H1 (cell line): ENCODE measurements at regions not wholly inside any gene's neighbourhood (a gene's known extent, or its start where the extent isn't known, plus 50 kb on each side); places are given as distances from the start of the nearest gene placed in this dataset.

Experiments
- CTCF ChIA-PET: fragments of 300-600 bp; sonication (Branson Sonifier 250); formaldehyde crosslinking; loops from one replicate; lab custom pipeline; 2021; ENCODE audit not compliant: partially characterized antibody; lab: Charles Lee
- POLR2A ChIA-PET: fragments of 300-600 bp; sonication (Branson Sonifier 250); formaldehyde crosslinking; loops from one replicate; lab custom pipeline; 2021; ENCODE audit warnings: inconsistent platforms; ENCODE audit not compliant: partially characterized antibody; lab: Charles Lee
- DNase-seq, 2 experiments: peaks; one replicate each; pipeline versions ENCODE4 v3.0.0 to v3.0.0-alpha.2; 2010 to 2022; ENCODE audit warnings: low spot score in 2 of 2, low read depth in 1 of 2, mixed read lengths in 1 of 2
- FAIRE-seq: peaks from 2 replicates; lab custom pipeline; 2011; peaks lifted over from hg19 to GRCh38; lab: Jason Lieb, UNC
- H2AFZ ChIP-seq: 2 replicates; pipeline ENCODE4 v1.8.1; 2012; ENCODE audit warnings: low read length, inconsistent platforms
- H2AK5ac ChIP-seq: 2 replicates; pipeline ENCODE4 v1.6.1; 2013; ENCODE audit warnings: low read depth, low read length
- H2BK120ac ChIP-seq: replicated peaks from 2 replicates; pipeline ENCODE3; 2013; ENCODE audit warnings: low read depth, low read length, inconsistent platforms
- H2BK12ac ChIP-seq: 2 replicates; pipeline ENCODE4 v1.6.1; 2013; ENCODE audit warnings: low read depth, low read length
- H2BK15ac ChIP-seq: 2 replicates; pipeline ENCODE4 v1.6.1; 2013; ENCODE audit warnings: low read length
- H2BK20ac ChIP-seq: 2 replicates; pipeline ENCODE4 v1.6.1; 2013; ENCODE audit warnings: low read length
- H2BK5ac ChIP-seq: 2 replicates; pipeline ENCODE4 v1.6.1; 2013; ENCODE audit warnings: low read depth, low read length
- H3K14ac ChIP-seq: 2 replicates; pipeline ENCODE4 v1.6.1; 2013; ENCODE audit warnings: inconsistent platforms; ENCODE audit not compliant: insufficient read length
- H3K18ac ChIP-seq: 2 replicates; pipeline ENCODE4 v1.6.1; 2013; ENCODE audit warnings: low read length; ENCODE audit errors: extremely low read depth
- H3K23ac ChIP-seq: 2 replicates; pipeline ENCODE4 v1.6.1; 2013; ENCODE audit warnings: inconsistent platforms; ENCODE audit not compliant: insufficient read length
- H3K23me2 ChIP-seq: 2 replicates; pipeline ENCODE4 v1.6.1; 2013; ENCODE audit warnings: low read depth, low read length
- H3K27ac ChIP-seq: 2 replicates; pipeline ENCODE4 v1.6.1; 2011; ENCODE audit warnings: low read depth, low read length, inconsistent platforms
- H3K27me3 ChIP-seq, 4 experiments: replicated peaks in 1 of 4; 1 replicate in 1 of 4; 2 replicates in 3 of 4; pipeline versions ENCODE4 v1.6.1 to v1.8.1; 2011 to 2013; ENCODE audit warnings: low read length in 3 of 4, mild to moderate bottlenecking in 3 of 4, inconsistent platforms in 2 of 4, mixed read lengths in 2 of 4, moderate library complexity in 1 of 4; ENCODE audit not compliant: control insufficient read depth in 3 of 4, insufficient read depth in 3 of 4; ENCODE audit errors: extremely low read depth in 1 of 4
- H3K36me3 ChIP-seq, 4 experiments: 2 replicates each; pipeline versions ENCODE4 v1.6.1 to v1.8.1; 2011 to 2013; ENCODE audit warnings: mild to moderate bottlenecking in 4 of 4, low read length in 3 of 4, moderate library complexity in 2 of 4, control low read depth in 1 of 4, inconsistent platforms in 1 of 4; ENCODE audit not compliant: insufficient read depth in 4 of 4, control insufficient read depth in 2 of 4
- H3K4ac ChIP-seq: replicated peaks from 2 replicates; pipeline ENCODE3; 2013; ENCODE audit warnings: low read length, low read depth, mixed read lengths, inconsistent platforms; ENCODE audit not compliant: insufficient read length
- H3K4me1 ChIP-seq, 4 experiments: replicated peaks in 1 of 4; 1 replicate in 1 of 4; 2 replicates in 3 of 4; pipeline versions ENCODE4 v1.6.1 to v1.8.1; 2011 to 2013; ENCODE audit warnings: low read length in 3 of 4, inconsistent platforms in 2 of 4, mixed read lengths in 1 of 4; ENCODE audit not compliant: insufficient read depth in 4 of 4, control insufficient read depth in 3 of 4
- H3K4me2 ChIP-seq, 2 experiments: 2 replicates each; pipeline versions ENCODE4 v1.6.1 to v1.8.1; 2011 to 2013; ENCODE audit warnings: low read depth in 2 of 2, low read length in 2 of 2, control low read depth in 1 of 2, inconsistent platforms in 1 of 2, mild to moderate bottlenecking in 1 of 2; ENCODE audit not compliant: insufficient read depth in 1 of 2
- H3K4me3 ChIP-seq, 4 experiments: fragments of 200-600, 300-600 bp in 1 of 4; sonication (generic), shearing (Covaris generic), sonication (Bioruptor Twin) in 1 of 4; 2 replicates each; pipeline versions ENCODE4 v1.5.1 to v1.8.1; 2011 to 2016; ENCODE audit warnings: low read length in 4 of 4, low read depth in 3 of 4, control low read depth in 2 of 4, inconsistent platforms in 2 of 4, mild to moderate bottlenecking in 2 of 4, mixed read lengths in 1 of 4, moderate library complexity in 1 of 4; ENCODE audit not compliant: insufficient read depth in 2 of 4; ENCODE audit errors: extremely low read depth in 1 of 4
- H3K56ac ChIP-seq: replicated peaks from 2 replicates; pipeline ENCODE3; 2013; ENCODE audit warnings: low read depth, mild to moderate bottlenecking, mixed read lengths, low read length, inconsistent platforms; ENCODE audit not compliant: insufficient read length
- H3K79me1 ChIP-seq: 2 replicates; pipeline ENCODE4 v1.6.1; 2013; ENCODE audit warnings: low read depth, low read length, control low read depth
- H3K79me2 ChIP-seq, 2 experiments: 2 replicates each; pipeline versions ENCODE4 v1.6.1 to v1.8.1; 2012 to 2013; ENCODE audit warnings: low read length in 2 of 2, mild to moderate bottlenecking in 2 of 2, inconsistent platforms in 1 of 2; ENCODE audit not compliant: insufficient read depth in 2 of 2, control insufficient read depth in 1 of 2
- H3K9ac ChIP-seq, 4 experiments: replicated peaks in 1 of 4; 1 replicate in 1 of 4; 2 replicates in 3 of 4; pipeline versions ENCODE4 v1.6.1 to v1.8.1; 2011 to 2013; ENCODE audit warnings: low read depth in 3 of 4, low read length in 3 of 4, control low read depth in 2 of 4, mild to moderate bottlenecking in 2 of 4, moderate library complexity in 2 of 4, inconsistent platforms in 1 of 4; ENCODE audit errors: extremely low read depth in 1 of 4
- H3K9me3 ChIP-seq, 2 experiments: 2 replicates each; pipeline versions ENCODE4 v1.6.1 to v1.8.1; 2012 to 2013; ENCODE audit warnings: mild to moderate bottlenecking in 2 of 2, moderate library complexity in 2 of 2, control low read depth in 1 of 2, inconsistent platforms in 1 of 2, low read depth in 1 of 2, low read length in 1 of 2, mixed read lengths in 1 of 2; ENCODE audit not compliant: insufficient read depth in 2 of 2
- H4K20me1 ChIP-seq, 2 experiments: replicated peaks in 1 of 2; 2 replicates each; pipeline versions ENCODE3 to v1.8.1; 2011 to 2013; ENCODE audit warnings: inconsistent platforms in 2 of 2, low read length in 2 of 2, mild to moderate bottlenecking in 1 of 2; ENCODE audit not compliant: insufficient read depth in 2 of 2, control insufficient read depth in 1 of 2
- H4K5ac ChIP-seq: 2 replicates; pipeline ENCODE4 v1.6.1; 2013; ENCODE audit warnings: low read length, low read depth, mixed read lengths, inconsistent platforms; ENCODE audit not compliant: insufficient read length
- H4K8ac ChIP-seq: 2 replicates; pipeline ENCODE4 v1.8.0; 2013; ENCODE audit warnings: mild to moderate bottlenecking, moderate library complexity, low read length, inconsistent platforms; ENCODE audit not compliant: insufficient read depth; ENCODE audit errors: extremely low read depth
- H4K91ac ChIP-seq: replicated peaks from 2 replicates; pipeline ENCODE3; 2013; ENCODE audit warnings: low read length, mixed read lengths, inconsistent platforms; ENCODE audit not compliant: insufficient read length
- BACH1 ChIP-seq: IDR thresholded peaks from 2 replicates; pipeline ENCODE4 v1.6.1; 2012; ENCODE audit warnings: low read length, improper control_type of control experiment
- CHD2 ChIP-seq: IDR thresholded peaks from 2 replicates; pipeline ENCODE4 v1.6.1; 2012; ENCODE audit warnings: low read length, improper control_type of control experiment
- CTBP2 ChIP-seq: IDR thresholded peaks from 2 replicates; pipeline ENCODE4 v1.7.0; 2011; ENCODE audit warnings: borderline replicate concordance, mild to moderate bottlenecking, moderate library complexity, mixed read lengths, low read length; ENCODE audit not compliant: insufficient read depth, insufficient read length
- FOSL1 ChIP-seq: IDR thresholded peaks from 2 replicates; pipeline ENCODE4 v1.6.1; 2011; ENCODE audit warnings: mild to moderate bottlenecking, low read depth, low read length, moderate library complexity; ENCODE audit not compliant: insufficient read depth
- GABPA ChIP-seq: IDR thresholded peaks from 2 replicates; pipeline ENCODE4 v1.6.1; 2011; ENCODE audit warnings: mild to moderate bottlenecking, low read length, moderate library complexity, borderline replicate concordance; ENCODE audit not compliant: insufficient read depth
- KDM4A ChIP-seq: IDR thresholded peaks from one replicate; pipeline ENCODE4 v1.7.1; 2012; ENCODE audit warnings: low read depth, mild to moderate bottlenecking, moderate library complexity, low read length, inconsistent platforms; ENCODE audit not compliant: severe bottlenecking
- MAX ChIP-seq: IDR thresholded peaks from 2 replicates; pipeline ENCODE4 v1.6.1; 2012; ENCODE audit warnings: inconsistent platforms
- PHF8 ChIP-seq: fragments of 200-600 bp; sonication (generic); conservative IDR thresholded peaks from 2 replicates; pipeline ENCODE4 v1.7.1; 2012; ENCODE audit warnings: low read depth, mild to moderate bottlenecking, inconsistent platforms, low read length, moderate library complexity
- POU5F1 ChIP-seq: IDR thresholded peaks from 2 replicates; pipeline ENCODE4 v1.6.1; 2011; ENCODE audit warnings: low read depth, mild to moderate bottlenecking, low read length, moderate library complexity
- RXRA ChIP-seq: IDR thresholded peaks from 2 replicates; pipeline ENCODE4 v1.6.1; 2011; ENCODE audit warnings: low read depth, mild to moderate bottlenecking, low read length, moderate library complexity; ENCODE audit not compliant: insufficient read depth
- SP2 ChIP-seq: IDR thresholded peaks from 2 replicates; pipeline ENCODE4 v1.6.1; 2012; ENCODE audit warnings: mild to moderate bottlenecking, low read length, inconsistent platforms
- TAF1 ChIP-seq: IDR thresholded peaks from 2 replicates; pipeline ENCODE4 v1.6.1; 2011; ENCODE audit warnings: mild to moderate bottlenecking, low read depth, low read length
- YY1 ChIP-seq: IDR thresholded peaks from 2 replicates; pipeline ENCODE4 v1.6.1; 2011; ENCODE audit warnings: low read depth, mild to moderate bottlenecking, low read length
- WGBS, 2 experiments: shearing (Covaris generic) in 1 of 2; methylation state at CpG; one replicate each; pipeline versions ENCODE4 v1.1.6 to v1.1.7; 2013 to 2015; ENCODE audit warnings: low lambda C conversion rate in 2 of 2, mixed read lengths in 2 of 2, inconsistent platforms in 1 of 2, low coverage in 1 of 2, missing lambda C conversion rate in 1 of 2; ENCODE audit not compliant: insufficient replicate concordance in 2 of 2, insufficient coverage in 1 of 2, insufficient read length in 1 of 2; ENCODE audit errors: extremely low coverage in 1 of 2, missing lambda C conversion rate in 1 of 2; 5-methylcytosine and 5-hydroxymethylcytosine counted together

- Histone ChIP-seq H2BK15ac (0 out of 2 replicates have a peak overlapping the region, but pooled peaks have one; percentile 47), H2BK120ac (no peak overlapping the region), H2BK20ac (peak overlapping the region; percentile 84; the same call in 1 of the 2 replicates), H3K14ac (no peak overlapping the region), H2BK5ac (no peak overlapping the region), H3K18ac (no peak overlapping the region), H3K27ac (peak overlapping the region; percentile 3; the same call in 1 of the 2 replicates), H3K4me3 (no peak overlapping the region), H3K79me2 (no peaks in the 10 kb centered on the region), H3K4ac (no peak overlapping the region), H4K8ac (no peak overlapping the region), H3K9me3 (no peaks in the 10 kb centered on the region), H2AFZ (peak overlapping the region; percentile 46; the same call in 1 of the 2 replicates), H3K23ac (no peak overlapping the region), H2AK5ac (no peak overlapping the region), H4K5ac (no peak overlapping the region), H3K79me1 (no peaks in the 10 kb centered on the region), H3K23me2 (no peaks in the 10 kb centered on the region), H3K4me1 (peaks cover 2 to 12% (median 6%) of the 10 kb centered on the region in 4 experiments; a peak in 5 of 7 replicates), H3K36me3 (no peaks in the 10 kb centered on the region), H3K9ac (no peak overlapping the region), H4K20me1 (no peaks in the 10 kb centered on the region), H3K27me3 (no peaks in the 10 kb centered on the region), H3K4me2 (peak overlapping the region in 1 of 2 experiments; percentile 12; a peak in 1 of 4 replicates), H2BK12ac (0 out of 2 replicates have a peak overlapping the region, but pooled peaks have one; percentile 12), H3K56ac (no peak overlapping the region), H4K91ac (no peak overlapping the region)
- CTCF ChIA-PET = interaction anchor here (1.5 kb wide), 1 partner anchor 21 kb away, joined by 3 read pairs; no protein-coding TSS in a partner anchor
- no peak for DNase-seq
- FAIRE-seq = no peak
- POLR2A ChIA-PET = no interaction called here
- no peak for TF ChIP-seq MAX
- no peak for TF ChIP-seq GABPA
- no peak for TF ChIP-seq FOSL1
- TF ChIP-seq SP2 = no peak
- TF ChIP-seq BACH1 = no peak
- TF ChIP-seq CTBP2 = no peak
- TF ChIP-seq KDM4A = no peak
- TF ChIP-seq RXRA = no peak
- no peak for TF ChIP-seq YY1
- TF ChIP-seq TAF1 = no peak
- TF ChIP-seq PHF8 = no peak
- no peak for TF ChIP-seq POU5F1
- no peak for TF ChIP-seq CHD2
- 78% methylated on average over 4 of the region's 4 CpGs; no CpG with 5 or more reads in 1 of the 2 experiments for WGBS, 2 experiments
Measured at GRCh38 chr4:85302756-85303155, 172.2 kb upstream of the ARHGAP24 start.
